ENCODE measurements at regions not wholly inside any gene's neighbourhood (a gene's known extent, or its start where the extent isn't known, plus 50 kb on each side); places are given as distances from the start of the nearest gene placed in this dataset.

GRCh38 chr16:66155933-66156332 lies 210.6 kb upstream of the CDH5 start:
- peak overlapping the region; percentile 56 for H4K91ac ChIP-seq (ENCODE audit: insufficient read depth, low read depth, low read length)
- peaks cover 22% of the 10 kb centered on the region for H3K4me1 ChIP-seq (ENCODE audit: control insufficient read depth, insufficient read depth, low read length)
- H3K23ac ChIP-seq (ENCODE audit: low read depth, low read length): no peak overlapping the region
- intact Hi-C loops (cut with micrococcal nuclease) (loop anchor here (10.0 kb wide), 2 partner anchors 311 to 401 kb away; no protein-coding TSS in a partner anchor), dilution Hi-C loops (cut with HindIII; ENCODE audit: low sequenced_read_pairs, unreplicated experiment) (no loop called here), in situ Hi-C loops (cut with MboI; ENCODE audit: low sequenced_read_pairs) (no loop called here)
- H3K4me3 ChIP-seq (ENCODE audit: insufficient read depth, low read depth, low read length): no peak overlapping the region
- no peak overlapping the region for H3K14ac ChIP-seq (replicated peaks; ENCODE audit: low read depth, low read length)
- H3K18ac ChIP-seq (ENCODE audit: low read depth, low read length): peak overlapping the region; percentile 20; the same call in 1 of the 2 replicates
- H3K9me3 ChIP-seq (ENCODE audit: control insufficient read depth, insufficient read depth, low read length): no peaks in the 10 kb centered on the region
- no peak overlapping the region for H2AFZ ChIP-seq (replicated peaks; ENCODE audit: low read length, poor library complexity)
- WGBS, 2 experiments (ENCODE audit: extremely low coverage in 2 of 2, insufficient read length in 1 of 2): no CpG with 5 or more reads among the region's 4 CpGs
- H4K5ac ChIP-seq (ENCODE audit: low read depth, low read length): no peak overlapping the region; the same call in 1 of the 2 replicates
- H3K4me2 ChIP-seq (ENCODE audit: low read depth, low read length): no peak overlapping the region
- DNase-seq (no peak), ATAC-seq (ENCODE audit: low read depth) (no peak)
- no peak overlapping the region for H3K9ac ChIP-seq (ENCODE audit: low read depth, low read length)
- H4K8ac ChIP-seq (ENCODE audit: low read depth in 2 of 2, low read length in 2 of 2): peak overlapping the region in 1 of 2 experiments; percentile 22; a peak in 1 of 4 replicates
- BruUV-seq (replicated peaks): no TSS peak
- peak overlapping the region; percentile 78 for H2BK20ac ChIP-seq (ENCODE audit: low read depth, low read length)
- no peaks in the 10 kb centered on the region; the same call in 1 of the 2 replicates for H3K27me3 ChIP-seq (ENCODE audit: control insufficient read depth, insufficient read depth, low read length)
- H4K20me1 ChIP-seq (ENCODE audit: insufficient read depth, low read length): no peaks in the 10 kb centered on the region
- H3K27ac ChIP-seq (ENCODE audit: insufficient read depth, low read length): no peak overlapping the region
- H3K4ac ChIP-seq (ENCODE audit: low read depth, low read length): peak overlapping the region; percentile 61
- TF ChIP-seq CHD1 (IDR thresholded peaks at IDR 0.05; ENCODE audit: low read depth, low read length) (no peak), RFX5 (IDR thresholded peaks at IDR 0.05; ENCODE audit: low read depth, low read length) (no peak), RCOR1 (IDR thresholded peaks at IDR 0.05; ENCODE audit: insufficient replicate concordance, low read length) (no peak), RAD21 (IDR thresholded peaks at IDR 0.05; ENCODE audit: low read length) (no peak), BHLHE40 (IDR thresholded peaks at IDR 0.05; ENCODE audit: low read depth, low read length) (no peak), NFE2L2 (IDR thresholded peaks at IDR 0.05; ENCODE audit: low read depth, low read length) (no peak), POLR2A (IDR thresholded peaks at IDR 0.05; ENCODE audit: low read depth, low read length) (no peak), MAFK (IDR thresholded peaks at IDR 0.05; ENCODE audit: low read depth, low read length) (no peak), SMC3 (IDR thresholded peaks at IDR 0.05; ENCODE audit: low read depth, low read length) (no peak), CEBPB (IDR thresholded peaks at IDR 0.05; ENCODE audit: low read depth, low read length) (no peak), USF2 (IDR thresholded peaks at IDR 0.05; ENCODE audit: low read depth, low read length) (no peak), MXI1 (IDR thresholded peaks at IDR 0.05; ENCODE audit: borderline replicate concordance, low read depth, low read length) (no peak), MAZ (IDR thresholded peaks at IDR 0.05; ENCODE audit: borderline replicate concordance, low read depth, low read length) (no peak), FOS (IDR thresholded peaks at IDR 0.05; ENCODE audit: low read depth, low read length) (no peak)
- TF ChIP-seq, protein P1, sequence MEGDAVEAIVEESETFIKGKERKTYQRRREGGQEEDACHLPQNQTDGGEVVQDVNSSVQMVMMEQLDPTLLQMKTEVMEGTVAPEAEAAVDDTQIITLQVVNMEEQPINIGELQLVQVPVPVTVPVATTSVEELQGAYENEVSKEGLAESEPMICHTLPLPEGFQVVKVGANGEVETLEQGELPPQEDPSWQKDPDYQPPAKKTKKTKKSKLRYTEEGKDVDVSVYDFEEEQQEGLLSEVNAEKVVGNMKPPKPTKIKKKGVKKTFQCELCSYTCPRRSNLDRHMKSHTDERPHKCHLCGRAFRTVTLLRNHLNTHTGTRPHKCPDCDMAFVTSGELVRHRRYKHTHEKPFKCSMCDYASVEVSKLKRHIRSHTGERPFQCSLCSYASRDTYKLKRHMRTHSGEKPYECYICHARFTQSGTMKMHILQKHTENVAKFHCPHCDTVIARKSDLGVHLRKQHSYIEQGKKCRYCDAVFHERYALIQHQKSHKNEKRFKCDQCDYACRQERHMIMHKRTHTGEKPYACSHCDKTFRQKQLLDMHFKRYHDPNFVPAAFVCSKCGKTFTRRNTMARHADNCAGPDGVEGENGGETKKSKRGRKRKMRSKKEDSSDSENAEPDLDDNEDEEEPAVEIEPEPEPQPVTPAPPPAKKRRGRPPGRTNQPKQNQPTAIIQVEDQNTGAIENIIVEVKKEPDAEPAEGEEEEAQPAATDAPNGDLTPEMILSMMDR (conservative IDR thresholded peaks at IDR 0.05; ENCODE audit: low read depth, low read length): no peak
- TF ChIP-seq, protein P2, sequence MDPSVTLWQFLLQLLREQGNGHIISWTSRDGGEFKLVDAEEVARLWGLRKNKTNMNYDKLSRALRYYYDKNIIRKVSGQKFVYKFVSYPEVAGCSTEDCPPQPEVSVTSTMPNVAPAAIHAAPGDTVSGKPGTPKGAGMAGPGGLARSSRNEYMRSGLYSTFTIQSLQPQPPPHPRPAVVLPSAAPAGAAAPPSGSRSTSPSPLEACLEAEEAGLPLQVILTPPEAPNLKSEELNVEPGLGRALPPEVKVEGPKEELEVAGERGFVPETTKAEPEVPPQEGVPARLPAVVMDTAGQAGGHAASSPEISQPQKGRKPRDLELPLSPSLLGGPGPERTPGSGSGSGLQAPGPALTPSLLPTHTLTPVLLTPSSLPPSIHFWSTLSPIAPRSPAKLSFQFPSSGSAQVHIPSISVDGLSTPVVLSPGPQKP (IDR thresholded peaks at IDR 0.05; ENCODE audit: borderline replicate concordance, low read depth, low read length): no peak
- no peaks in the 10 kb centered on the region for H3K36me3 ChIP-seq (ENCODE audit: control insufficient read depth, insufficient read depth, low read length)
- peak overlapping the region; percentile 49; the same call in 2 of the 3 replicates for H2BK15ac ChIP-seq (ENCODE audit: low read depth, low read length)
- H2BK5ac ChIP-seq (ENCODE audit: low read depth, low read length, poor library complexity, severe bottlenecking): no peak overlapping the region
- no peaks in the 10 kb centered on the region for H3K79me1 ChIP-seq (ENCODE audit: low read depth in 1 of 2, low read length in 2 of 2)
- ChIA-PET CTCF (interaction anchor here (0.8 kb wide), 1 partner anchor 153 kb away, joined by 3 read pairs; no protein-coding TSS in a partner anchor), POLR2A (ENCODE audit: unreplicated experiment) (no interaction called here)
- peak overlapping the region; percentile 51 for H2AK5ac ChIP-seq (ENCODE audit: low read depth, low read length)
- no peak overlapping the region for H3K56ac ChIP-seq (ENCODE audit: extremely low read depth, insufficient read depth, low read length)
- no peak overlapping the region for H2AK9ac ChIP-seq (replicated peaks; ENCODE audit: low read depth, low read length, poor library complexity)
- H2BK120ac ChIP-seq (ENCODE audit: low read depth, low read length): peak overlapping the region; percentile 69; the same call in 1 of the 2 replicates
- H3K9me1 ChIP-seq (ENCODE audit: insufficient read depth, low read length): peaks cover 21% of the 10 kb centered on the region
